ENCODE measurements at regions not wholly inside any gene's neighbourhood (a gene's known extent, or its start where the extent isn't known, plus 50 kb on each side); places are given as distances from the start of the nearest gene placed in this dataset.

DNA sequence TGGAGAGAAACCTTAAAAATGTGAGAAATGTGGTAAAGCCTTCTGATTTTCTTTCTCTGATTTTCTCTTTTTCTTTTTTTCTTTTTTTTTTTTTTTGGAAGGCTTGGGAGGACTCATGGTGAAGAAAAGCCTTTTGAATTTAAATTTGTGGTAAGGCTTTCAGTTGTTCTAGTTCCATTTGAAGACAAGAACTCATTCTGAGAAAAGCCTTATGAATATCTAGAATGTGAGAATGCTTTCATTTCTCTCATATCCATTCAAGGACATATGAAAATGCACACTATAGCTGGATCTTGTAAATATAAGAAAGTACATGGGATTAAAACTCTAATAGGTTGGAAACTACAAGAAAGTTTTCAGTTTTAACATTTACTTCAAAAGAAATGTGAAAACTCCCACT, 1045.2 kb upstream of the NRXN1 start:
- no peaks in the 10 kb centered on the region for H3K4me1 ChIP-seq
- H3K27me3 ChIP-seq = no peaks in the 10 kb centered on the region
- H3K9me3 ChIP-seq = no peaks in the 10 kb centered on the region
- no peak overlapping the region for H3K27ac ChIP-seq
- no peak for DNase-seq
- intact Hi-C loops (cut with DNase I; ENCODE audit: low total_unique reads) = no loop called here
- H3K36me3 ChIP-seq = no peaks in the 10 kb centered on the region
- TF ChIP-seq POLR2A (IDR thresholded peaks at IDR 0.05) = no peak
- TF ChIP-seq, protein P1, sequence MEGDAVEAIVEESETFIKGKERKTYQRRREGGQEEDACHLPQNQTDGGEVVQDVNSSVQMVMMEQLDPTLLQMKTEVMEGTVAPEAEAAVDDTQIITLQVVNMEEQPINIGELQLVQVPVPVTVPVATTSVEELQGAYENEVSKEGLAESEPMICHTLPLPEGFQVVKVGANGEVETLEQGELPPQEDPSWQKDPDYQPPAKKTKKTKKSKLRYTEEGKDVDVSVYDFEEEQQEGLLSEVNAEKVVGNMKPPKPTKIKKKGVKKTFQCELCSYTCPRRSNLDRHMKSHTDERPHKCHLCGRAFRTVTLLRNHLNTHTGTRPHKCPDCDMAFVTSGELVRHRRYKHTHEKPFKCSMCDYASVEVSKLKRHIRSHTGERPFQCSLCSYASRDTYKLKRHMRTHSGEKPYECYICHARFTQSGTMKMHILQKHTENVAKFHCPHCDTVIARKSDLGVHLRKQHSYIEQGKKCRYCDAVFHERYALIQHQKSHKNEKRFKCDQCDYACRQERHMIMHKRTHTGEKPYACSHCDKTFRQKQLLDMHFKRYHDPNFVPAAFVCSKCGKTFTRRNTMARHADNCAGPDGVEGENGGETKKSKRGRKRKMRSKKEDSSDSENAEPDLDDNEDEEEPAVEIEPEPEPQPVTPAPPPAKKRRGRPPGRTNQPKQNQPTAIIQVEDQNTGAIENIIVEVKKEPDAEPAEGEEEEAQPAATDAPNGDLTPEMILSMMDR (IDR thresholded peaks at IDR 0.05) = no peak
- no peak overlapping the region for H3K4me3 ChIP-seq

DNA sequence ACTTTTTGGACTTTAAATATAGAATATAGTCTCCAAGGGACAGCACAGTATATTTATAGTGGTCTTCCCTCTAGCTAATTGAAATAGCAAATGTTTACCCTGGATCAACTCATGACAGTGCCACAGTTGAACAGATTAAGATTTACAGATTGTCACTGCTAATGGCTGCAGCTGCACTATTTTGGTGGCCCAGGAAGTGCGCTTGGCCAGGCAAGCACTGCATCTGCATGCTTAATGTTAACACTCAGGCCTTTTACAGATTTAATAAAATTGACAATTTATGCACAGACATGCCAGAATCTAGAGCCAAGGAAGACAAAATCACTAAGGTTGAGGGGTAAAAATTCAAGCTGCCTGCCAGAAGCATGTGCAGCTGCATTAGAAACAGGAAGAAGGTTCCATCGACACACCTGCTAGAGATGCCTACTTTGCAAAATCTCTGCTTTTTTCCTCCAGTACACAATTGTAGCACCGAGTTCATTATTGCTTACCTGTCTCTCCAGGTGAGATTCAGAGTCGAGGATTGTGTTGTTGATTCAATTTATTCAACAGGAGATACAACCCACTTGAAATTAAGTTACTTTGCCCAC, 1042.3 kb upstream of the NRXN1 start:
- Histone ChIP-seq H3K9me3 (no peaks in the 10 kb centered on the region), H3K4me3 (no peak overlapping the region), H3K4me1 (no peaks in the 10 kb centered on the region), H3K27ac (no peak overlapping the region), H3K36me3 (no peaks in the 10 kb centered on the region), H3K27me3 (no peaks in the 10 kb centered on the region)
- no peak for DNase-seq
- intact Hi-C loops (cut with DNase I; ENCODE audit: low total_unique reads) = no loop called here
- TF ChIP-seq POLR2A (IDR thresholded peaks at IDR 0.05) = no peak
- TF ChIP-seq, protein P1 (IDR thresholded peaks at IDR 0.05) = no peak

- no peaks in the 10 kb centered on the region for H3K9me3 ChIP-seq
- no peaks in the 10 kb centered on the region for H3K4me1 ChIP-seq
- H3K36me3 ChIP-seq = no peaks in the 10 kb centered on the region
- DNase-seq = no peak
- no peak overlapping the region for H3K4me3 ChIP-seq
- intact Hi-C loops (cut with DNase I; ENCODE audit: low total_unique reads) = no loop called here
- H3K27ac ChIP-seq = no peak overlapping the region
- no peaks in the 10 kb centered on the region for H3K27me3 ChIP-seq
- TF ChIP-seq POLR2A (IDR thresholded peaks at IDR 0.05) = no peak
- TF ChIP-seq, protein P1 (IDR thresholded peaks at IDR 0.05) = no peak
Observed at GRCh38 chr2:52072949-52073348, 1041.0 kb upstream of the NRXN1 start.

- H3K27ac ChIP-seq = no peak overlapping the region
- H3K36me3 ChIP-seq = no peaks in the 10 kb centered on the region
- H3K27me3 ChIP-seq = no peaks in the 10 kb centered on the region
- no peak for TF ChIP-seq POLR2A (IDR thresholded peaks at IDR 0.05)
- TF ChIP-seq, protein P1 (IDR thresholded peaks at IDR 0.05) = no peak
- intact Hi-C loops (cut with DNase I; ENCODE audit: low total_unique reads) = no loop called here
- no peak overlapping the region for H3K4me3 ChIP-seq
- DNase-seq = no peak
- no peaks in the 10 kb centered on the region for H3K4me1 ChIP-seq
- no peaks in the 10 kb centered on the region for H3K9me3 ChIP-seq
Observed at GRCh38 chr2:52070665-52071064, 1038.7 kb upstream of the NRXN1 start.

DNA sequence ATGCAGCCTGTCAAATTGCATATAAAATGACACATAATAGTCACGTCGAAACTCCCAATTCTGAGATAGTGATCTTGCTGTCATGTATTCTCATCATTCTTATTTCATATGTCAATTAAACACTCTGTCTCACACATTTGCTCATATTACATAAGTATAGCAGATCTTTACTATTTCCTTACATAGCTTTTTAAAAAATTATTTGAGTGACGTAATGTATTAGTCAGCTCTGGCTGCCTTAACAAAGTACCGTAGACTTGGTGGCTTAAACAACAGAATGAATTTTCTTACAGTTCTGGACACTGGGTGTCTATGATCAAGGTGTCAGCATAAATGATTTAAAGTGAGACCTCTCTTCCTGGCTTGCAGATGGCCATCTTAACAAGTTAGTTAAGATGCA, 1032.3 kb upstream of the NRXN1 start:
- Histone ChIP-seq H3K4me1 (no peaks in the 10 kb centered on the region), H3K36me3 (no peaks in the 10 kb centered on the region), H3K27ac (no peak overlapping the region), H3K27me3 (no peaks in the 10 kb centered on the region), H3K9me3 (no peaks in the 10 kb centered on the region), H3K4me3 (no peak overlapping the region)
- intact Hi-C loops (cut with DNase I; ENCODE audit: low total_unique reads) = no loop called here
- TF ChIP-seq, protein P1 (IDR thresholded peaks at IDR 0.05) = no peak
- no peak for TF ChIP-seq POLR2A (IDR thresholded peaks at IDR 0.05)
- DNase-seq = no peak
